ENCODE measurements at regions not wholly inside any gene's neighbourhood (a gene's known extent, or its start where the extent isn't known, plus 50 kb on each side); places are given as distances from the start of the nearest gene placed in this dataset.

DNA sequence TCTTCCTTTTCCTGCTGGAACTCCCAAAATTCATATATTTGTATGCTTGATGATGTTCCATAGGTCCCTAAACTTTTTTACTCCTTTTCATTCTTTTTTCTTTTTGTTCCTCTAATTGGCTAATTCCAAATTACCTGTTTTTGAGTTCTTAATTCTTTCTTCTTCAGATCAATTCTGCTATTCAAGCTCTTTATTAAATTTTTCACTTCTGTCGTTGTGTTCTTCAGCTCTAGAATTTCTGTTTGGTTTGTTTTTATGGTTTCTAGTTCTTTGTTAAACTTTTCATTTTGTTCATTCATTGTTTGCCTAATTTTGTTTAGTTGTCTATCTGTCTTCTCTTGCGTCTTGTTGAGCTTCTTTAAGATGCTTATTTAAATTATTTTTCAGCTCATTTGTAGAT, 154.8 kb downstream of the TPH2 start:
- Histone ChIP-seq H3K4me3 (no peak overlapping the region), H3K9me3 (peaks cover 4 to 16% (median 11%) of the 10 kb centered on the region in 4 donors), H3K27me3 (no peaks in the 10 kb centered on the region), H3K4me1 (no peaks in the 10 kb centered on the region), H3K27ac (no peak overlapping the region), H3K36me3 (no peaks in the 10 kb centered on the region)
- 81 to 93% (median 90%) methylated on average over 2 of the region's 2 CpGs for WGBS, 5 donors
- DNase-seq: no peak
- TF ChIP-seq CTCF (IDR thresholded peaks at IDR 0.05) (no peak), EP300 (IDR thresholded peaks at IDR 0.05) (no peak), POLR2A (IDR thresholded peaks at IDR 0.05) (no peak), POLR2AphosphoS5 (IDR thresholded peaks at IDR 0.05) (no peak)
- intact Hi-C loops (cut with DNase I; ENCODE audit: low total_unique reads): no loop called here

DNA sequence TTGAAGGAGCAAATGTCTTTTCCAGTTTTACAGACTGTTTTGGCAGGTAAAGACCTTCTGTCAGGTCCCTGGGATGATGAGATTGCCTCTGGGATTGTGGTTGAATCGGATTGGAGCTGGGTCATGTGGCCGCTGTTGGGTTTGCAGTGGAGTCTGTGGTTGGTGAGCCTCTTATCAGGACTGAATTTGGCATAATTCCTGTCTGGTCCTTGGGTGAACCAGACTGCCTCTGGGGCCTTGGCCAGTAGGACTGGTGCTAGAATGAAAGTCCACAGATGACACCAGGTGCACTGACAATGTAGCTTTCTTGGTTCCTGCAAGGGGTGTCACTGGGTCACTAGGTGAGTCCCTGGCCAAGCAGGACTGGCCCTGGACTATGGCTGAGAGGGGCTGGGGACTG, 155.3 kb downstream of the TPH2 start:
- intact Hi-C loops (cut with DNase I; ENCODE audit: low total_unique reads): no loop called here
- no peak overlapping the region for H3K4me3 ChIP-seq
- no peak overlapping the region for H3K27ac ChIP-seq
- no peak for TF ChIP-seq CTCF (IDR thresholded peaks at IDR 0.05)
- TF ChIP-seq EP300 (IDR thresholded peaks at IDR 0.05): no peak
- no peak for TF ChIP-seq POLR2A (IDR thresholded peaks at IDR 0.05)
- TF ChIP-seq POLR2AphosphoS5 (IDR thresholded peaks at IDR 0.05): no peak
- no peak for DNase-seq
- no peaks in the 10 kb centered on the region for H3K27me3 ChIP-seq
- H3K36me3 ChIP-seq: no peaks in the 10 kb centered on the region
- peaks cover 4 to 16% (median 11%) of the 10 kb centered on the region in 4 donors for H3K9me3 ChIP-seq
- H3K4me1 ChIP-seq: no peaks in the 10 kb centered on the region
- 80 to 88% (median 87%) methylated on average over 2 of the region's 2 CpGs for WGBS, 5 donors

GRCh38 chr12:72094490-72094889, 155.8 kb downstream of the TPH2 start:
- TF ChIP-seq CTCF (IDR thresholded peaks at IDR 0.05) (no peak), POLR2AphosphoS5 (IDR thresholded peaks at IDR 0.05) (no peak), EP300 (IDR thresholded peaks at IDR 0.05) (no peak), POLR2A (IDR thresholded peaks at IDR 0.05) (no peak)
- Histone ChIP-seq H3K9me3 (peaks cover 4 to 16% (median 11%) of the 10 kb centered on the region in 4 donors), H3K4me3 (no peak overlapping the region), H3K27ac (no peak overlapping the region), H3K36me3 (no peaks in the 10 kb centered on the region), H3K27me3 (no peaks in the 10 kb centered on the region), H3K4me1 (no peaks in the 10 kb centered on the region)
- no peak for DNase-seq
- WGBS, 5 donors: 63 to 75% (median 68%) methylated on average over 2 of the region's 2 CpGs
- intact Hi-C loops (cut with DNase I; ENCODE audit: low total_unique reads): no loop called here

GRCh38 chr12:72095025-72095424, 156.4 kb downstream of the TPH2 start:
- TF ChIP-seq POLR2AphosphoS5 (IDR thresholded peaks at IDR 0.05): no peak
- TF ChIP-seq POLR2A (IDR thresholded peaks at IDR 0.05): no peak
- TF ChIP-seq EP300 (IDR thresholded peaks at IDR 0.05): no peak
- TF ChIP-seq CTCF (IDR thresholded peaks at IDR 0.05): no peak
- Histone ChIP-seq H3K9me3 (peaks cover 4 to 16% (median 11%) of the 10 kb centered on the region in 4 donors), H3K27ac (no peak overlapping the region), H3K27me3 (no peaks in the 10 kb centered on the region), H3K4me1 (no peaks in the 10 kb centered on the region), H3K36me3 (no peaks in the 10 kb centered on the region), H3K4me3 (no peak overlapping the region)
- no peak for DNase-seq
- WGBS, 5 donors: 61 to 82% (median 68%) methylated on average over 1 of the region's 1 CpG
- intact Hi-C loops (cut with DNase I; ENCODE audit: low total_unique reads): no loop called here
